ENCODE measurements at regions not wholly inside any gene's neighbourhood (a gene's known extent, or its start where the extent isn't known, plus 50 kb on each side); places are given as distances from the start of the nearest gene placed in this dataset.

- no peak for TF ChIP-seq CTCF (IDR thresholded peaks at IDR 0.05)
- TF ChIP-seq POLR2A (IDR thresholded peaks at IDR 0.05): no peak
These were observed 310.9 kb downstream of the PSAT1 start for GRCh38 chr9:78607853-78608252.
